ENCODE measurements at regions not wholly inside any gene's neighbourhood (a gene's known extent, or its start where the extent isn't known, plus 50 kb on each side); places are given as distances from the start of the nearest gene placed in this dataset.

DNA sequence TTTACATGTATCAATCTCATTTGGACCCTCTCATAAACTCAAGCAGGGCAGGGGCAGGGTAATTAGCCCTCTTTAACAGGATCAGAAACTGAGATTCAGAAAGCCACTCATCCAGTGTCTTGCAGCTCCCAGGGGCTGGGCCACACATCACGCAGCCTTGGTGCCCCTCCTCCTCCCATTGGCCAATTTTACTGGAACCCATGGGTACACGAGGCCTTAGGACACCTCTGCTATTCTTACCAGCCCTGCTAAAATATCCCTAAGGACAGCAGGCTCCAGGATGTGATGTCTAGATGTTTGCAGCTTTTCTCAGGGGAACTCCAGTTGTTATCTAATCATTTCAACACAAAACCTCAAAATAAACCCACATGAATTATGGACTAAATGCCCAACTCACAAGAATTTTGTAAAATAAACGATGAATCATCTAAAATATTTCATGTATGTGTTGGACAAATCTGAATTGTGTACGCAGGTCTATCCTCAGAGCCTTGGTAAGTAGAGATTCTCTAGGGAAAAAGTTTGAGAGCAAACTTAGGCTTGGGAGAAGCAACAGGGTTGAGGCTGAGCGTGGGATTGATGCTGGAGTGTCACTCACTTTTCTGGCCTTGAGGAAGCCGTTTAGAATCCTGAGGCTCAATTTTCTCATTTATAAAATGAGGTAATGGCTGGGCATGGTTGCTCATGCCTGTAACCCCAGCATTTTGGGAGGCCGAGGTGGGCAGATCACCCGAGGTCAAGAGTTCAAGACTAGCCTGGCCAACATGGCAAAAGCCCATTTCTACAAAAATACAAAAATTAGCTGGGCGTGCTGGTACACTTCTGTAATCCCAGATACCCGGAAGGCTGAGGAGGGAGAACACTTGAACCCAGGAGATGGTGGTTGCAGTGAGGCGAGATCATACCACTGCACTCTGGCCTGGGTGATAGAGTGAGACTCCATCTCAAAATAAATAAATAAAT, 69.7 kb upstream of the TNS3 start:
- Histone ChIP-seq H3K4me3 (replicated peaks; ENCODE audit: insufficient read depth, low read length) (no peak overlapping the region), H3K27ac (replicated peaks) (no peak overlapping the region), H3K27me3 (ENCODE audit: insufficient read depth, poor library complexity, severe bottlenecking) (no peaks in the 10 kb centered on the region)
- DNase-seq (ENCODE audit: low read depth in 1 of 2, low spot score in 1 of 2) = no peak
- no peak for TF ChIP-seq SPI1 (IDR thresholded peaks at IDR 0.05; ENCODE audit: borderline replicate concordance, low read depth)
- no peak for TF ChIP-seq GABPA (IDR thresholded peaks at IDR 0.05; ENCODE audit: low read depth)
- TF ChIP-seq, protein P1, sequence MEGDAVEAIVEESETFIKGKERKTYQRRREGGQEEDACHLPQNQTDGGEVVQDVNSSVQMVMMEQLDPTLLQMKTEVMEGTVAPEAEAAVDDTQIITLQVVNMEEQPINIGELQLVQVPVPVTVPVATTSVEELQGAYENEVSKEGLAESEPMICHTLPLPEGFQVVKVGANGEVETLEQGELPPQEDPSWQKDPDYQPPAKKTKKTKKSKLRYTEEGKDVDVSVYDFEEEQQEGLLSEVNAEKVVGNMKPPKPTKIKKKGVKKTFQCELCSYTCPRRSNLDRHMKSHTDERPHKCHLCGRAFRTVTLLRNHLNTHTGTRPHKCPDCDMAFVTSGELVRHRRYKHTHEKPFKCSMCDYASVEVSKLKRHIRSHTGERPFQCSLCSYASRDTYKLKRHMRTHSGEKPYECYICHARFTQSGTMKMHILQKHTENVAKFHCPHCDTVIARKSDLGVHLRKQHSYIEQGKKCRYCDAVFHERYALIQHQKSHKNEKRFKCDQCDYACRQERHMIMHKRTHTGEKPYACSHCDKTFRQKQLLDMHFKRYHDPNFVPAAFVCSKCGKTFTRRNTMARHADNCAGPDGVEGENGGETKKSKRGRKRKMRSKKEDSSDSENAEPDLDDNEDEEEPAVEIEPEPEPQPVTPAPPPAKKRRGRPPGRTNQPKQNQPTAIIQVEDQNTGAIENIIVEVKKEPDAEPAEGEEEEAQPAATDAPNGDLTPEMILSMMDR (IDR thresholded peaks at IDR 0.05; ENCODE audit: insufficient read depth, low read length) = no peak

GRCh38 chr7:47649919-47650318, 68.0 kb upstream of the TNS3 start:
- H3K4me3 ChIP-seq (replicated peaks; ENCODE audit: insufficient read depth, low read length) = no peak overlapping the region
- no peak overlapping the region for H3K27ac ChIP-seq (replicated peaks)
- no peak for DNase-seq (ENCODE audit: low read depth in 1 of 2, low spot score in 1 of 2)
- TF ChIP-seq POLR2AphosphoS5 (IDR thresholded peaks at IDR 0.05; ENCODE audit: low read depth) (no peak), REST (IDR thresholded peaks at IDR 0.05; ENCODE audit: insufficient replicate concordance, low read depth) (no peak), SPI1 (IDR thresholded peaks at IDR 0.05; ENCODE audit: borderline replicate concordance, low read depth) (no peak), GABPA (IDR thresholded peaks at IDR 0.05; ENCODE audit: low read depth) (no peak)
- TF ChIP-seq, protein P1 (IDR thresholded peaks at IDR 0.05; ENCODE audit: insufficient read depth, low read length) = no peak
- no peaks in the 10 kb centered on the region for H3K27me3 ChIP-seq (ENCODE audit: insufficient read depth, poor library complexity, severe bottlenecking)

DNA sequence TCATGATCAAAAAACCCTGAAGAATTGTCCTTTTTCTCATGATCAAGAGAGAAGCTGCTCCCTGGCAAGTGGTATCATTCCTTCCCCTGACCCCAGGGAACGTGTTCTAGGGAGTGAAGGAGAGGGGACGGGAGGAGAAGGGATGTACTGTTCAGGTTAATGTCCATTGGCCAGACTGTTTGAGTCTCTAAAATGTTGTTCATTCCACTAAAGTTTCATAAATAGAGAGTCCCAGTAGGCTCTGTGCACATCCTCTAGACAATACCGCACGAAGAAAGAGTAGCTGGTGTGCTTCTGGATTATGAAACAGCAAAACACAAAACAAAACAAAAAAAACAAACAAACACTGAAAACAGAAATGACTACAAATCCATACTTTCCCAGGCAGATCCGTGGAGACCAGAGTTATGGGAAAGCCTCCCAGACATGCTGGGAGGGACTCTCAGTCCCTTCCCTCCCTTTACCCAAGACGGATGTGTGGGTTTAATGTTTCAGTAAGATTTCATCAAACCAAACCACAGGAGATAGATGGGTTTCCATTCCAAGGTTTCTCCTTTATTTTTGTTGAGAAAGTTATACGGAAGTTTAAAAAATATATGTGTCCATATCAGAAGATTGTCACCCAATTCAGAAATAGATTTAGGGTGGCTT, 66.5 kb upstream of the TNS3 start:
- TF ChIP-seq, protein P1 (IDR thresholded peaks at IDR 0.05; ENCODE audit: insufficient read depth, low read length) = no peak
- TF ChIP-seq SPI1 (IDR thresholded peaks at IDR 0.05; ENCODE audit: borderline replicate concordance, low read depth) = no peak
- DNase-seq (ENCODE audit: low read depth in 1 of 2, low spot score in 1 of 2) = no peak
- no peaks in the 10 kb centered on the region for H3K27me3 ChIP-seq (ENCODE audit: insufficient read depth, poor library complexity, severe bottlenecking)
- no peak overlapping the region for H3K4me3 ChIP-seq (replicated peaks; ENCODE audit: insufficient read depth, low read length)
- H3K27ac ChIP-seq (replicated peaks) = no peak overlapping the region

- Histone ChIP-seq H3K4me3 (replicated peaks; ENCODE audit: insufficient read depth, low read length) (no peak overlapping the region), H3K27me3 (ENCODE audit: insufficient read depth, poor library complexity, severe bottlenecking) (no peaks in the 10 kb centered on the region), H3K27ac (replicated peaks) (no peak overlapping the region)
- TF ChIP-seq SPI1 (IDR thresholded peaks at IDR 0.05; ENCODE audit: borderline replicate concordance, low read depth) (no peak), REST (IDR thresholded peaks at IDR 0.05; ENCODE audit: insufficient replicate concordance, low read depth) (no peak), GABPA (IDR thresholded peaks at IDR 0.05; ENCODE audit: low read depth) (no peak), POLR2AphosphoS5 (IDR thresholded peaks at IDR 0.05; ENCODE audit: low read depth) (no peak)
- TF ChIP-seq, protein P1 (IDR thresholded peaks at IDR 0.05; ENCODE audit: insufficient read depth, low read length) = no peak
- DNase-seq (ENCODE audit: low read depth in 1 of 2, low spot score in 1 of 2) = no peak
These were observed 66.0 kb upstream of the TNS3 start for GRCh38 chr7:47647918-47648250.

Measured in HL-60 (cell line).